Mammary epithelial cell (primary cell): ENCODE measurements at regions not wholly inside any gene's neighbourhood (a gene's known extent, or its start where the extent isn't known, plus 50 kb on each side); places are given as distances from the start of the nearest gene placed in this dataset.

Experiments
- CTCF ChIP-seq, 2 donors: IDR thresholded peaks in 1 of 2; conservative IDR thresholded peaks in 1 of 2; 2 replicates each; pipeline ENCODE4 v1.5.1; 2011 to 2012; ENCODE audit warnings: inconsistent platforms in 2 of 2, low read length in 2 of 2, mild to moderate bottlenecking in 2 of 2, control low read depth in 1 of 2, low read depth in 1 of 2; ENCODE audit not compliant: insufficient read depth in 1 of 2; ENCODE audit errors: extremely low read depth in 1 of 2
- EZH2 ChIP-seq: IDR thresholded peaks from 2 replicates; pipeline ENCODE4 v1.6.1; 2012; ENCODE audit warnings: low read length, inconsistent platforms, borderline replicate concordance

- TF ChIP-seq EZH2: no peak
- TF ChIP-seq CTCF (conservative IDR thresholded peaks at IDR 0.05 in 1 of 2, IDR thresholded peaks at IDR 0.05 in 1 of 2; ENCODE audit: extremely low read depth in 1 of 2, insufficient read depth in 1 of 2, low read depth in 1 of 2, low read length in 2 of 2): no peak
These were observed 99.0 kb downstream of the IER5 start for GRCh38 chr1:181187337-181188126.
